OCI-LY1 (cell line): ENCODE measurements at regions not wholly inside any gene's neighbourhood (a gene's known extent, or its start where the extent isn't known, plus 50 kb on each side); places are given as distances from the start of the nearest gene placed in this dataset.

Source experiments
- H2AFZ ChIP-seq: fragments of 200-600 bp; sonication (generic), shearing (Covaris generic); 2 replicates; pipeline ENCODE4 v1.6.0; 2014; ENCODE audit warnings: antibody characterized with exemption, mild to moderate bottlenecking, low read length
- H3F3A ChIP-seq: fragments of 200-600 bp; sonication (generic), shearing (Covaris generic); 2 replicates; pipeline ENCODE4 v1.6.0; 2014; ENCODE audit warnings: mild to moderate bottlenecking, antibody characterized with exemption, low read length, moderate library complexity; ENCODE audit not compliant: insufficient read depth
- H3K27ac ChIP-seq: fragments of 200-600 bp; sonication (generic); 2 replicates; pipeline ENCODE4 v1.5.1; 2014; ENCODE audit warnings: low read length, mixed run types, mild to moderate bottlenecking, low read depth; ENCODE audit not compliant: poor library complexity, severe bottlenecking
- H3K27me3 ChIP-seq: fragments of 200-600 bp; sonication (generic); 2 replicates; pipeline ENCODE4 v1.6.0; 2014; ENCODE audit warnings: antibody characterized with exemption, mild to moderate bottlenecking, low read length, moderate library complexity; ENCODE audit not compliant: insufficient read depth
- H3K36me3 ChIP-seq: fragments of 200-600 bp; sonication (generic); 2 replicates; pipeline ENCODE4 v1.6.1; 2014; ENCODE audit warnings: mild to moderate bottlenecking, antibody characterized with exemption, low read length, moderate library complexity, mixed read lengths; ENCODE audit not compliant: insufficient read depth
- H3K4me1 ChIP-seq: fragments of 200-600 bp; sonication (generic); 2 replicates; pipeline ENCODE4 v1.5.1; 2014; ENCODE audit warnings: mild to moderate bottlenecking, low read length, moderate library complexity; ENCODE audit not compliant: insufficient read depth, severe bottlenecking
- H3K4me2 ChIP-seq: fragments of 200-600 bp; sonication (generic), shearing (Covaris generic); 2 replicates; pipeline ENCODE4 v1.6.1; 2014; ENCODE audit warnings: low read length
- H3K4me3 ChIP-seq: fragments of 200-600 bp; sonication (generic); 2 replicates; pipeline ENCODE4 v1.5.1; 2014; ENCODE audit warnings: low read length, low read depth, mild to moderate bottlenecking, mixed read lengths; ENCODE audit not compliant: poor library complexity, severe bottlenecking
- H3K79me2 ChIP-seq: fragments of 200-600 bp; shearing (Covaris generic); 2 replicates; pipeline ENCODE4 v1.6.1; 2016; ENCODE audit warnings: mixed run types, low read length, mixed read lengths; ENCODE audit not compliant: insufficient read depth
- H3K9ac ChIP-seq: fragments of 200-600 bp; sonication (generic), shearing (Covaris generic); 2 replicates; pipeline ENCODE4 v1.6.1; 2014; ENCODE audit warnings: mild to moderate bottlenecking, low read length, mixed read lengths
- H3K9me2 ChIP-seq: fragments of 200-600 bp; sonication (generic), shearing (Covaris generic); 2 replicates; pipeline ENCODE4 v1.6.1; 2014; ENCODE audit warnings: low read depth, mild to moderate bottlenecking, low read length, mixed read lengths
- H3K9me3 ChIP-seq: fragments of 200-600 bp; shearing (Covaris generic); 2 replicates; pipeline ENCODE4 v1.6.1; 2014; ENCODE audit warnings: low read length, mixed read lengths
- H4K20me1 ChIP-seq: fragments of 200-600 bp; sonication (generic), shearing (Covaris generic); 2 replicates; pipeline ENCODE4 v1.6.0; 2016; ENCODE audit warnings: mild to moderate bottlenecking, low read length; ENCODE audit not compliant: insufficient read depth
- EZH2 ChIP-seq: fragments of 200-600 bp; sonication (generic), shearing (Covaris generic); IDR thresholded peaks from 2 replicates; pipeline ENCODE4 v1.8.0; 2017; ENCODE audit warnings: borderline replicate concordance, mixed run types, mild to moderate bottlenecking, antibody characterized with exemption, low read length, moderate library complexity, mixed read lengths
- TF ChIP-seq, protein P1 (sequence below): fragments of 200-600 bp; sonication (generic), shearing (Covaris generic); IDR thresholded peaks from 2 replicates; pipeline ENCODE4 v1.5.1; 2017; ENCODE audit warnings: mild to moderate bottlenecking, antibody characterized with exemption, low read length, moderate library complexity, mixed read lengths

DNA sequence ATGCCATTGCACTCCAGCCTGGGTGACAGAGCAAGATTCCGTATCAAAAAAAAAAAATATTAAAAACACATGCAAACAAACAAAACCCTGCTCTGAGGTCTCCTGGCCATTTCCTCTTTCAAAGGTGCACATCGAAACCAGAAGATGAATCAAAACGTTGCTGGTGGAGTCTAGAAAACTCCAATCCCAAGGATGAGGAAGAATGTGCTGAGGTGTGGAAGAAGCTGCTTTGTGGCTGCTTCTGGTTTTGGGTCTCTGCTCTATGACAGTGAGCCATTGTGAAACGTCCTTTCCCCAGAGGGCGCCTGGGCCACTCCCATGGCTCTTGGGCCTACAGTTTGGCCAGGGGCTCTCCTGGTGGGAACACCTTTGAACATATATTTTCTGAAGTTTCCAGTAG is 112.6 kb downstream of the IRF8 start:
- H2AFZ ChIP-seq = no peak overlapping the region
- no peak overlapping the region for H3K27ac ChIP-seq
- H3F3A ChIP-seq = no peaks in the 10 kb centered on the region
- H3K27me3 ChIP-seq = no peaks in the 10 kb centered on the region; the same call in 1 of the 2 replicates
- TF ChIP-seq EZH2 = no peak
- TF ChIP-seq, protein P1, sequence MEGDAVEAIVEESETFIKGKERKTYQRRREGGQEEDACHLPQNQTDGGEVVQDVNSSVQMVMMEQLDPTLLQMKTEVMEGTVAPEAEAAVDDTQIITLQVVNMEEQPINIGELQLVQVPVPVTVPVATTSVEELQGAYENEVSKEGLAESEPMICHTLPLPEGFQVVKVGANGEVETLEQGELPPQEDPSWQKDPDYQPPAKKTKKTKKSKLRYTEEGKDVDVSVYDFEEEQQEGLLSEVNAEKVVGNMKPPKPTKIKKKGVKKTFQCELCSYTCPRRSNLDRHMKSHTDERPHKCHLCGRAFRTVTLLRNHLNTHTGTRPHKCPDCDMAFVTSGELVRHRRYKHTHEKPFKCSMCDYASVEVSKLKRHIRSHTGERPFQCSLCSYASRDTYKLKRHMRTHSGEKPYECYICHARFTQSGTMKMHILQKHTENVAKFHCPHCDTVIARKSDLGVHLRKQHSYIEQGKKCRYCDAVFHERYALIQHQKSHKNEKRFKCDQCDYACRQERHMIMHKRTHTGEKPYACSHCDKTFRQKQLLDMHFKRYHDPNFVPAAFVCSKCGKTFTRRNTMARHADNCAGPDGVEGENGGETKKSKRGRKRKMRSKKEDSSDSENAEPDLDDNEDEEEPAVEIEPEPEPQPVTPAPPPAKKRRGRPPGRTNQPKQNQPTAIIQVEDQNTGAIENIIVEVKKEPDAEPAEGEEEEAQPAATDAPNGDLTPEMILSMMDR = no peak
- H3K4me2 ChIP-seq = no peak overlapping the region
- H3K36me3 ChIP-seq = no peaks in the 10 kb centered on the region
- no peaks in the 10 kb centered on the region for H3K4me1 ChIP-seq
- H3K79me2 ChIP-seq = no peaks in the 10 kb centered on the region
- no peak overlapping the region for H3K9ac ChIP-seq
- H3K9me3 ChIP-seq = no peaks in the 10 kb centered on the region
- H3K4me3 ChIP-seq = no peak overlapping the region
- no peaks in the 10 kb centered on the region for H3K9me2 ChIP-seq
- H4K20me1 ChIP-seq = no peaks in the 10 kb centered on the region

DNA sequence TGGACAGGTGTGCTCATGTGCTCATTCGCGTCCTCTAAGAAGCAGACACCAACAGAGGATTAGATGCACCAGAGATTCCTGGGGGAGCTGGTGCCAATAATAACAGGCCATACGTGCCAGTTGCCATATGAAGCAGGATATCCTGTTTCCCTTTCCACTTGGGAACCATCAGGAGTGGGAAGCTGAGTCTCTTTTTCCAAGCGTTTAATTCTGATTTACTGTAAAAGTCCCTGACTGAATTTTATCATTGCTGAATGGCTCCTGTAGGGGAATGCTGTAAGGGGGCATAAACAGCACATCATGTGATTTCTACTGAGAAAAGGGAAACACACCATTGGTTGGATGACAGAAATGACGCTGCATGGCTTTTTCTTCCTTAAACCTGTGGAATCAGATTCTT is 113.3 kb downstream of the IRF8 start:
- Histone ChIP-seq H3K4me1 (no peaks in the 10 kb centered on the region), H3F3A (no peaks in the 10 kb centered on the region), H3K36me3 (no peaks in the 10 kb centered on the region), H2AFZ (no peak overlapping the region), H4K20me1 (no peaks in the 10 kb centered on the region), H3K27ac (no peak overlapping the region), H3K9me3 (no peaks in the 10 kb centered on the region), H3K4me2 (no peak overlapping the region), H3K4me3 (no peak overlapping the region), H3K9me2 (no peaks in the 10 kb centered on the region), H3K9ac (no peak overlapping the region), H3K27me3 (no peaks in the 10 kb centered on the region; the same call in 1 of the 2 replicates), H3K79me2 (no peaks in the 10 kb centered on the region)
- no peak for TF ChIP-seq EZH2
- TF ChIP-seq, protein P1 = no peak

DNA sequence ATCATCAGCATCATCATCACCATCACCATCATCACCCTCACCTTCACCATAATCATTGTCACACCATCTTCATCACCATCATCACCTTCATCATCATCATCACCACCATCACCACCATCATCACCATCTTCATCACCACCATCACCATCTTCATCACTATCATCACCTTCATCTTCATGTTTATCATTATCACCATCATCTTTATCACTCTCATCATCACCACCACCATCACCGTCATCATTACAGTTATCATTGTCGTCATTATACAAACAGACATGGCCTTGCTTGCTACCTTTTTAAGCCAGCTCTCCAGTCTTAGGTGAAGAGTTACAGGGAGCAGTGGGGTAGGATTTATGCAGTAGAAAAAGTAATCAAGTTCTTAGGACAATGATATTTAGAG is 114.9 kb downstream of the IRF8 start:
- H2AFZ ChIP-seq = no peak overlapping the region
- no peak overlapping the region for H3K4me2 ChIP-seq
- H3K36me3 ChIP-seq = no peaks in the 10 kb centered on the region
- H3K27ac ChIP-seq = no peak overlapping the region
- no peaks in the 10 kb centered on the region for H3F3A ChIP-seq
- H3K4me3 ChIP-seq = no peak overlapping the region
- no peaks in the 10 kb centered on the region; the same call in 1 of the 2 replicates for H3K27me3 ChIP-seq
- H3K9me3 ChIP-seq = no peaks in the 10 kb centered on the region
- H4K20me1 ChIP-seq = no peaks in the 10 kb centered on the region
- H3K9ac ChIP-seq = no peak overlapping the region
- H3K4me1 ChIP-seq = no peaks in the 10 kb centered on the region
- TF ChIP-seq, protein P1 = no peak
- no peak for TF ChIP-seq EZH2
- no peaks in the 10 kb centered on the region for H3K79me2 ChIP-seq
- no peaks in the 10 kb centered on the region for H3K9me2 ChIP-seq
